Ascending aorta (tissue), 2 donors: ENCODE measurements at regions not wholly inside any gene's neighbourhood (a gene's known extent, or its start where the extent isn't known, plus 50 kb on each side); places are given as distances from the start of the nearest gene placed in this dataset.

Experiments
- DNase-seq, 2 donors: peaks; one replicate each; pipeline ENCODE4 v3.0.0-alpha.2; 2019; ENCODE audit warnings: low spot score in 2 of 2
- H3K27ac ChIP-seq, 2 donors: fragments of 200-600 bp; sonication (generic); one replicate each; pipeline ENCODE4 v1.5.1; 2016 to 2017; ENCODE audit warnings: mild to moderate bottlenecking in 1 of 2
- H3K27me3 ChIP-seq: fragments of 200-600 bp; sonication (generic); one replicate; pipeline ENCODE4 v1.5.1; 2017
- H3K36me3 ChIP-seq, 2 donors: fragments of 200-600 bp; sonication (generic); one replicate each; pipeline ENCODE4 v1.5.1; 2016
- H3K4me1 ChIP-seq, 2 donors: fragments of 200-600 bp; sonication (generic); one replicate each; pipeline ENCODE4 v1.5.1; 2016 to 2017; ENCODE audit warnings: mild to moderate bottlenecking in 1 of 2
- H3K4me3 ChIP-seq, 2 donors: fragments of 200-600 bp; sonication (generic); one replicate each; pipeline ENCODE4 v1.5.1; 2016 to 2017; ENCODE audit warnings: mild to moderate bottlenecking in 1 of 2
- H3K9me3 ChIP-seq, 2 donors: fragments of 200-600 bp; sonication (generic); one replicate each; pipeline ENCODE4 v1.5.1; 2016
- CTCF ChIP-seq, 3 experiments: fragments of 200-600 bp in 2 of 3; fragments of 450-650 bp in 1 of 3; sonication (generic) in 2 of 3; IDR thresholded peaks; one replicate each; pipeline ENCODE4 v1.5.1; 2016 to 2019; ENCODE audit warnings: antibody characterized with exemption in 3 of 3, mild to moderate bottlenecking in 1 of 3, moderate library complexity in 1 of 3
- intact Hi-C: fragments of 100-400 bp; cut with DNase I; formaldehyde crosslinking; loops from one replicate; pipeline ENCODE4 v1.15.1; 2023

GRCh38 chr13:80671773-80672172, 330.8 kb upstream of the SPRY2 start:
- Histone ChIP-seq H3K27me3 (no peaks in the 10 kb centered on the region), H3K9me3 (peaks cover 8 to 10% of the 10 kb centered on the region in 2 donors), H3K27ac (no peak overlapping the region), H3K4me1 (no peaks in the 10 kb centered on the region), H3K4me3 (no peak overlapping the region), H3K36me3 (no peaks in the 10 kb centered on the region)
- TF ChIP-seq CTCF (IDR thresholded peaks at IDR 0.05) = no peak
- no peak for DNase-seq
- intact Hi-C loops = no loop called here

- no peaks in the 10 kb centered on the region for H3K36me3 ChIP-seq
- TF ChIP-seq CTCF (IDR thresholded peaks at IDR 0.05) = no peak
- peak overlapping the region; percentile 17 for H3K27ac ChIP-seq
- no peak for DNase-seq
- intact Hi-C loops = no loop called here
- H3K9me3 ChIP-seq = peaks cover 8 to 10% of the 10 kb centered on the region in 2 donors
- no peaks in the 10 kb centered on the region for H3K27me3 ChIP-seq
- H3K4me3 ChIP-seq = no peak overlapping the region
- H3K4me1 ChIP-seq = peaks cover 0 to 5% of the 10 kb centered on the region in 2 donors
Measured at GRCh38 chr13:80669112-80669511, 328.2 kb upstream of the SPRY2 start.

- Histone ChIP-seq H3K27ac (peak overlapping the region; percentile 17), H3K9me3 (peaks cover 8 to 13% of the 10 kb centered on the region in 2 donors), H3K4me3 (no peak overlapping the region), H3K36me3 (no peaks in the 10 kb centered on the region), H3K4me1 (peaks cover 0 to 5% of the 10 kb centered on the region in 2 donors), H3K27me3 (no peaks in the 10 kb centered on the region)
- intact Hi-C loops = no loop called here
- TF ChIP-seq CTCF (IDR thresholded peaks at IDR 0.05) = no peak
- no peak for DNase-seq
Measured at GRCh38 chr13:80668452-80668851, 327.5 kb upstream of the SPRY2 start.

- Histone ChIP-seq H3K4me1 (peaks cover 0 to 5% of the 10 kb centered on the region in 2 donors), H3K4me3 (no peak overlapping the region), H3K27ac (peak overlapping the region in 1 of 2 donors; percentile 40), H3K36me3 (no peaks in the 10 kb centered on the region), H3K27me3 (no peaks in the 10 kb centered on the region), H3K9me3 (peaks cover 3 to 9% of the 10 kb centered on the region in 2 donors)
- intact Hi-C loops = no loop called here
- no peak for TF ChIP-seq CTCF (IDR thresholded peaks at IDR 0.05)
- DNase-seq = no peak
Measured at GRCh38 chr13:80666782-80667552, 326.0 kb upstream of the SPRY2 start.

- H3K4me3 ChIP-seq = no peak overlapping the region
- intact Hi-C loops = no loop called here
- no peaks in the 10 kb centered on the region for H3K27me3 ChIP-seq
- no peaks in the 10 kb centered on the region for H3K36me3 ChIP-seq
- no peak overlapping the region for H3K27ac ChIP-seq
- peaks cover 0 to 5% of the 10 kb centered on the region in 2 donors for H3K4me1 ChIP-seq
- TF ChIP-seq CTCF (IDR thresholded peaks at IDR 0.05) = no peak
- no peak for DNase-seq
- peaks cover 0 to 9% of the 10 kb centered on the region in 2 donors for H3K9me3 ChIP-seq
Measured at GRCh38 chr13:80665792-80666333, 324.9 kb upstream of the SPRY2 start.
